HepG2 (cell line): ENCODE measurements at regions not wholly inside any gene's neighbourhood (a gene's known extent, or its start where the extent isn't known, plus 50 kb on each side); places are given as distances from the start of the nearest gene placed in this dataset.
A peak's percentile ranks its signal among the peaks of the same experiment; 100 is the strongest.

Experiments
- EEA1 ChIP-seq: sonication (generic); formaldehyde crosslinking; IDR thresholded peaks from 2 replicates; pipeline ENCODE4 v1.5.1; 2020; ENCODE audit warnings: mild to moderate bottlenecking, missing genetic modification reagents, borderline replicate concordance
- EP300 ChIP-seq, 3 experiments: sonication (generic) in 1 of 3; formaldehyde crosslinking in 1 of 3; IDR thresholded peaks; 2 replicates each; pipeline versions ENCODE4 v1.5.1 to v1.6.1; 2011 to 2020; ENCODE audit warnings: low read depth in 2 of 3, low read length in 2 of 3, borderline replicate concordance in 1 of 3, improper control_type of control experiment in 1 of 3, mild to moderate bottlenecking in 1 of 3, missing genetic modification reagents in 1 of 3, moderate library complexity in 1 of 3
- KLF16 ChIP-seq, 2 experiments: sonication (generic) in 1 of 2; formaldehyde crosslinking in 1 of 2; IDR thresholded peaks; 2 replicates each; pipeline versions ENCODE4 v1.6.1 to v1.8.0; 2016 to 2023; ENCODE audit warnings: missing genetic modification reagents in 2 of 2, missing compliant biosample characterization in 1 of 2
- KLF9 ChIP-seq: IDR thresholded peaks from 2 replicates; pipeline ENCODE4 v1.6.1; 2016; ENCODE audit warnings: low read depth
- MAFG ChIP-seq: sonication (generic); formaldehyde crosslinking; IDR thresholded peaks from 2 replicates; pipeline ENCODE4 v1.5.1; 2020; ENCODE audit warnings: mild to moderate bottlenecking, missing genetic modification reagents
- MEF2D ChIP-seq: sonication (generic); formaldehyde crosslinking; IDR thresholded peaks from 2 replicates; pipeline ENCODE4 v1.5.1; 2020; ENCODE audit warnings: mild to moderate bottlenecking, missing genetic modification reagents
- MEIS2 ChIP-seq: sonication (generic); formaldehyde crosslinking; IDR thresholded peaks from 2 replicates; pipeline ENCODE4 v1.9.0; 2021; ENCODE audit warnings: mild to moderate bottlenecking, missing genetic modification reagents
- POGZ ChIP-seq: sonication (generic); formaldehyde crosslinking; IDR thresholded peaks from 2 replicates; pipeline ENCODE4 v1.4.0; 2020; ENCODE audit warnings: mild to moderate bottlenecking, missing genetic modification reagents
- RFXAP ChIP-seq: sonication (generic); formaldehyde crosslinking; IDR thresholded peaks from 2 replicates; pipeline ENCODE4 v1.4.0; 2020; ENCODE audit warnings: missing genetic modification reagents, borderline replicate concordance
- RNF2 ChIP-seq: fragments of 450-650 bp; conservative IDR thresholded peaks from 2 replicates; pipeline ENCODE4 v1.6.1; 2016; ENCODE audit warnings: low read depth
- SIX1 ChIP-seq: sonication (generic); formaldehyde crosslinking; IDR thresholded peaks from 2 replicates; pipeline ENCODE4 v1.4.0; 2020; ENCODE audit warnings: missing genetic modification reagents, borderline replicate concordance
- ZNF329 ChIP-seq: sonication (generic); formaldehyde crosslinking; IDR thresholded peaks from 2 replicates; pipeline ENCODE4 v1.9.0; 2021; ENCODE audit warnings: low read depth, mild to moderate bottlenecking, missing genetic modification reagents
- TF ChIP-seq, protein P1 (sequence below): sonication (generic); formaldehyde crosslinking; IDR thresholded peaks from 2 replicates; pipeline ENCODE4 v1.4.0; 2020; ENCODE audit warnings: missing genetic modification reagents, borderline replicate concordance
- TF ChIP-seq, protein P2 (sequence below): sonication (generic); formaldehyde crosslinking; conservative IDR thresholded peaks from 2 replicates; pipeline ENCODE4 v1.8.0; 2022; ENCODE audit warnings: mild to moderate bottlenecking, moderate library complexity, missing genetic modification reagents
- TF ChIP-seq, protein P3 (sequence below): sonication (generic); formaldehyde crosslinking; IDR thresholded peaks from 2 replicates; pipeline ENCODE4 v1.4.0; 2020; ENCODE audit warnings: missing genetic modification reagents, borderline replicate concordance
- TF ChIP-seq, protein P4 (sequence below): sonication (generic); formaldehyde crosslinking; IDR thresholded peaks from 2 replicates; pipeline ENCODE4 v1.5.1; 2020; ENCODE audit warnings: missing genetic modification reagents, mild to moderate bottlenecking, borderline replicate concordance

DNA sequence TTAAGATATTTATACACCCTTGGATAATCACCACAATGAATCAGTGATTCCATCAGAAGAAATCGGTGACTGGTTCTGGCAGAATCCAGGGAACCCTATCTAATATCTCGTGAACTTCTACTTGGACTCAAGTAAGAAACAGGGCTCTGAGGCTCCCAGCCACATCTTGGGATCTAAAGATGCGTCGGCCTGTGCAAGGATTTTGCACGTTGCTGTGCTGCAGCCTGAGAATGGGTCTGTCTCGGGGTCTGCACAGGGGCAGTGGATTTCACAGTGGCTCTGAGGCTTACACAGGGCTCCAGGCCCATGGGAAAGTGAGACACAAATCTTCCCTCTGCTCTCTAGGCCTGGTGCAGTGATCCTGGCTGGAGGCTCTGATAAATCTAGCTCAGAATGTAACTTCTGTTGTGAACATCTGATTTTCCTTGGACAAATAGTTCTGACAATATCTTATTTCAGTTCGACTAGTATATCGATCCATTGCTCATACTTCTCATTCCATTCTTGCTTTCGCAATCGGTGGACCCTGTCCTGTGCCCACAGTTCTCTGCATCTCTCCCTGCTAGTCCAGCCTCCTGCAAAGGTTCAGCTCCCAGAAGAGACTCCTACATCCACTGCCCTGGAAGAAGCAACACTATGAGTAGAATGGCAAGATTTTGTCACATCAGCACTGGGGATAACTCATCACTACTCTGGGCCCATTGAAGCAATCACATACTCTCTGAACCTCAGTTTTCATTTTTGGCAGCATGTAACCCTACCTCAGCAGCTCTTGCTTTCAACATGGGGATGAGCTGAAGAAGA, 105.5 kb upstream of the TOP3B start (continued):
- TF ChIP-seq, protein P1, sequence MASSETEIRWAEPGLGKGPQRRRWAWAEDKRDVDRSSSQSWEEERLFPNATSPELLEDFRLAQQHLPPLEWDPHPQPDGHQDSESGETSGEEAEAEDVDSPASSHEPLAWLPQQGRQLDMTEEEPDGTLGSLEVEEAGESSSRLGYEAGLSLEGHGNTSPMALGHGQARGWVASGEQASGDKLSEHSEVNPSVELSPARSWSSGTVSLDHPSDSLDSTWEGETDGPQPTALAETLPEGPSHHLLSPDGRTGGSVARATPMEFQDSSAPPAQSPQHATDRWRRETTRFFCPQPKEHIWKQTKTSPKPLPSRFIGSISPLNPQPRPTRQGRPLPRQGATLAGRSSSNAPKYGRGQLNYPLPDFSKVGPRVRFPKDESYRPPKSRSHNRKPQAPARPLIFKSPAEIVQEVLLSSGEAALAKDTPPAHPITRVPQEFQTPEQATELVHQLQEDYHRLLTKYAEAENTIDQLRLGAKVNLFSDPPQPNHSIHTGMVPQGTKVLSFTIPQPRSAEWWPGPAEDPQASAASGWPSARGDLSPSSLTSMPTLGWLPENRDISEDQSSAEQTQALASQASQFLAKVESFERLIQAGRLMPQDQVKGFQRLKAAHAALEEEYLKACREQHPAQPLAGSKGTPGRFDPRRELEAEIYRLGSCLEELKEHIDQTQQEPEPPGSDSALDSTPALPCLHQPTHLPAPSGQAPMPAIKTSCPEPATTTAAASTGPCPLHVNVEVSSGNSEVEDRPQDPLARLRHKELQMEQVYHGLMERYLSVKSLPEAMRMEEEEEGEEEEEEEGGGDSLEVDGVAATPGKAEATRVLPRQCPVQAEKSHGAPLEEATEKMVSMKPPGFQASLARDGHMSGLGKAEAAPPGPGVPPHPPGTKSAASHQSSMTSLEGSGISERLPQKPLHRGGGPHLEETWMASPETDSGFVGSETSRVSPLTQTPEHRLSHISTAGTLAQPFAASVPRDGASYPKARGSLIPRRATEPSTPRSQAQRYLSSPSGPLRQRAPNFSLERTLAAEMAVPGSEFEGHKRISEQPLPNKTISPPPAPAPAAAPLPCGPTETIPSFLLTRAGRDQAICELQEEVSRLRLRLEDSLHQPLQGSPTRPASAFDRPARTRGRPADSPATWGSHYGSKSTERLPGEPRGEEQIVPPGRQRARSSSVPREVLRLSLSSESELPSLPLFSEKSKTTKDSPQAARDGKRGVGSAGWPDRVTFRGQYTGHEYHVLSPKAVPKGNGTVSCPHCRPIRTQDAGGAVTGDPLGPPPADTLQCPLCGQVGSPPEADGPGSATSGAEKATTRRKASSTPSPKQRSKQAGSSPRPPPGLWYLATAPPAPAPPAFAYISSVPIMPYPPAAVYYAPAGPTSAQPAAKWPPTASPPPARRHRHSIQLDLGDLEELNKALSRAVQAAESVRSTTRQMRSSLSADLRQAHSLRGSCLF (CRISPR knock-in tag), result no peak
- no peak for TF ChIP-seq MAFG
- TF ChIP-seq, protein P2, sequence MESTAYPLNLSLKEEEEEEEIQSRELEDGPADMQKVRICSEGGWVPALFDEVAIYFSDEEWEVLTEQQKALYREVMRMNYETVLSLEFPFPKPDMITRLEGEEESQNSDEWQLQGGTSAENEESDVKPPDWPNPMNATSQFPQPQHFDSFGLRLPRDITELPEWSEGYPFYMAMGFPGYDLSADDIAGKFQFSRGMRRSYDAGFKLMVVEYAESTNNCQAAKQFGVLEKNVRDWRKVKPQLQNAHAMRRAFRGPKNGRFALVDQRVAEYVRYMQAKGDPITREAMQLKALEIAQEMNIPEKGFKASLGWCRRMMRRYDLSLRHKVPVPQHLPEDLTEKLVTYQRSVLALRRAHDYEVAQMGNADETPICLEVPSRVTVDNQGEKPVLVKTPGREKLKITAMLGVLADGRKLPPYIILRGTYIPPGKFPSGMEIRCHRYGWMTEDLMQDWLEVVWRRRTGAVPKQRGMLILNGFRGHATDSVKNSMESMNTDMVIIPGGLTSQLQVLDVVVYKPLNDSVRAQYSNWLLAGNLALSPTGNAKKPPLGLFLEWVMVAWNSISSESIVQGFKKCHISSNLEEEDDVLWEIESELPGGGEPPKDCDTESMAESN, result peak; percentile 65
- TF ChIP-seq EP300 (IDR thresholded peaks at IDR 0.05; ENCODE audit: low read depth in 2 of 2, low read length in 2 of 2), result peak; percentile 65 to 78; a peak in 3 of 4 replicates
- no peak for TF ChIP-seq EP300 (CRISPR knock-in tag; IDR thresholded peaks at IDR 0.05; ENCODE audit: borderline replicate concordance)
- TF ChIP-seq SIX1, result peak; percentile 98
- 0 out of 2 replicates have a peak, but pooled peaks have one; percentile 46 for TF ChIP-seq RFXAP (CRISPR knock-in tag)
- TF ChIP-seq ZNF329 (CRISPR knock-in tag), result no peak
- TF ChIP-seq KLF16 (CRISPR knock-in tag; IDR thresholded peaks at IDR 0.05), result peak in 1 of 2 experiments; percentile 70; a peak in 1 of 4 replicates
- TF ChIP-seq, protein P3, sequence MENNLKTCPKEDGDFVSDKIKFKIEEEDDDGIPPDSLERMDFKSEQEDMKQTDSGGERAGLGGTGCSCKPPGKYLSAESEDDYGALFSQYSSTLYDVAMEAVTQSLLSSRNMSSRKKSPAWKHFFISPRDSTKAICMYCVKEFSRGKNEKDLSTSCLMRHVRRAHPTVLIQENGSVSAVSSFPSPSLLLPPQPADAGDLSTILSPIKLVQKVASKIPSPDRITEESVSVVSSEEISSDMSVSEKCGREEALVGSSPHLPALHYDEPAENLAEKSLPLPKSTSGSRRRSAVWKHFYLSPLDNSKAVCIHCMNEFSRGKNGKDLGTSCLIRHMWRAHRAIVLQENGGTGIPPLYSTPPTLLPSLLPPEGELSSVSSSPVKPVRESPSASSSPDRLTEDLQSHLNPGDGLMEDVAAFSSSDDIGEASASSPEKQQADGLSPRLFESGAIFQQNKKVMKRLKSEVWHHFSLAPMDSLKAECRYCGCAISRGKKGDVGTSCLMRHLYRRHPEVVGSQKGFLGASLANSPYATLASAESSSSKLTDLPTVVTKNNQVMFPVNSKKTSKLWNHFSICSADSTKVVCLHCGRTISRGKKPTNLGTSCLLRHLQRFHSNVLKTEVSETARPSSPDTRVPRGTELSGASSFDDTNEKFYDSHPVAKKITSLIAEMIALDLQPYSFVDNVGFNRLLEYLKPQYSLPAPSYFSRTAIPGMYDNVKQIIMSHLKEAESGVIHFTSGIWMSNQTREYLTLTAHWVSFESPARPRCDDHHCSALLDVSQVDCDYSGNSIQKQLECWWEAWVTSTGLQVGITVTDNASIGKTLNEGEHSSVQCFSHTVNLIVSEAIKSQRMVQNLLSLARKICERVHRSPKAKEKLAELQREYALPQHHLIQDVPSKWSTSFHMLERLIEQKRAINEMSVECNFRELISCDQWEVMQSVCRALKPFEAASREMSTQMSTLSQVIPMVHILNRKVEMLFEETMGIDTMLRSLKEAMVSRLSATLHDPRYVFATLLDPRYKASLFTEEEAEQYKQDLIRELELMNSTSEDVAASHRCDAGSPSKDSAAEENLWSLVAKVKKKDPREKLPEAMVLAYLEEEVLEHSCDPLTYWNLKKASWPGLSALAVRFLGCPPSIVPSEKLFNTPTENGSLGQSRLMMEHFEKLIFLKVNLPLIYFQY (CRISPR knock-in tag), result 0 out of 2 replicates have a peak, but pooled peaks have one; percentile 32
- no peak for TF ChIP-seq EEA1 (CRISPR knock-in tag)
- TF ChIP-seq, protein P4, sequence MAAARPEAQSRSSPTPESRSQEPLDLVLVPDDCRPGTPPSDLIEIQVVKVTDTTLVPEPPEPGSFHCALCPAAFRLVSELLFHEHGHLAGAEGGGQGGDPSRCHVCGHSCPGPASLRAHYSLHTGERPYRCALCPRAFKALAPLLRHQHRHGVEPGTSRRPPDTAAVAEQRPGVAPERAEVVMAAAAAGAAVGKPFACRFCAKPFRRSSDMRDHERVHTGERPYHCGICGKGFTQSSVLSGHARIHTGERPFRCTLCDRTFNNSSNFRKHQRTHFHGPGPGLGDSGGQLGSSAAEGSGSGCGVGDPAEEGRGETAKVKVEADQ (CRISPR knock-in tag), result peak; percentile 76; the same call in 1 of the 2 replicates
- 0 out of 2 replicates have a peak, but pooled peaks have one; percentile 30 for TF ChIP-seq MEIS2 (CRISPR knock-in tag)
- TF ChIP-seq RNF2, result 0 out of 2 replicates have a peak, but pooled peaks have one; percentile 23
- peak; percentile 53; the same call in 1 of the 2 replicates for TF ChIP-seq MEF2D (CRISPR knock-in tag)
- no peak for TF ChIP-seq KLF9 (CRISPR knock-in tag)
- TF ChIP-seq POGZ, result peak; percentile 62; the same call in 1 of the 2 replicates
